B cell (primary cell): ENCODE measurements at regions not wholly inside any gene's neighbourhood (a gene's known extent, or its start where the extent isn't known, plus 50 kb on each side); places are given as distances from the start of the nearest gene placed in this dataset.

Source experiments
- ATAC-seq: fragments of 200-7000 bp; cut with Tn5 transposase; one replicate; pipeline ENCODE4 v1.10.0; 2021; ENCODE audit warnings: low read depth, mild to moderate bottlenecking, moderate number of reproducible peaks, moderate library complexity
- CTCF ChIA-PET: fragments of 350-600 bp; sonication (Branson Sonifier 250); formaldehyde crosslinking; loops from one replicate; lab custom pipeline; 2021; ENCODE audit warnings: antibody characterized with exemption, inconsistent platforms; lab: Charles Lee
- POLR2A ChIA-PET: fragments of 350-600 bp; sonication (Branson Sonifier 250); formaldehyde crosslinking; loops from one replicate; lab custom pipeline; 2021; ENCODE audit warnings: antibody characterized with exemption; lab: Charles Lee
- DNase-seq: peaks from one replicate; pipeline ENCODE4 v3.0.0; 2013
- H2AFZ ChIP-seq: 2 replicates; pipeline ENCODE4 v1.6.1; 2012; ENCODE audit warnings: mild to moderate bottlenecking, low read depth, low read length; ENCODE audit not compliant: insufficient read depth, poor library complexity, severe bottlenecking
- H3K27ac ChIP-seq, 2 donors: 1 replicate in 1 of 2; 2 replicates in 1 of 2; pipeline ENCODE4 v1.5.1; 2012 to 2013; ENCODE audit warnings: low read length in 2 of 2, mild to moderate bottlenecking in 2 of 2, moderate library complexity in 1 of 2
- H3K27me3 ChIP-seq, 4 experiments: fragments of 200-600 bp in 1 of 4; sonication (generic) in 1 of 4; replicated peaks in 1 of 4; 1 replicate in 2 of 4; 2 replicates in 2 of 4; pipeline versions ENCODE4 v1.6.1 to v1.7.0; 2013 to 2016; ENCODE audit warnings: low read length in 3 of 4, mild to moderate bottlenecking in 2 of 4, mixed read lengths in 1 of 4, moderate library complexity in 1 of 4; ENCODE audit not compliant: insufficient read depth in 4 of 4, control insufficient read depth in 3 of 4; ENCODE audit errors: control extremely low read depth in 1 of 4
- H3K36me3 ChIP-seq, 2 experiments: replicated peaks in 1 of 2; 1 replicate in 1 of 2; 2 replicates in 1 of 2; pipeline versions ENCODE4 v1.6.1 to v1.7.1; 2013; ENCODE audit warnings: low read length in 1 of 2; ENCODE audit not compliant: insufficient read depth in 2 of 2, control insufficient read depth in 1 of 2; ENCODE audit errors: control extremely low read depth in 1 of 2, extremely low read depth in 1 of 2
- H3K4me1 ChIP-seq, 2 donors: fragments of 200-600 bp in 1 of 2; sonication (generic) in 1 of 2; 1 replicate in 1 of 2; 2 replicates in 1 of 2; pipeline versions ENCODE4 v1.5.1 to v1.6.1; 2013 to 2017; ENCODE audit warnings: low read length in 2 of 2; ENCODE audit not compliant: control insufficient read depth in 2 of 2, insufficient read depth in 2 of 2
- H3K4me2 ChIP-seq: replicated peaks from 2 replicates; pipeline ENCODE3; 2012; ENCODE audit warnings: mild to moderate bottlenecking, low read depth, low read length; ENCODE audit not compliant: poor library complexity, severe bottlenecking
- H3K4me3 ChIP-seq, 5 experiments: fragments of 200-600 bp in 1 of 5; sonication (generic) in 1 of 5; 1 replicate in 3 of 5; 2 replicates in 2 of 5; pipeline versions ENCODE4 v1.5.1 to v1.7.0; 2011 to 2016; ENCODE audit warnings: low read length in 4 of 5, mild to moderate bottlenecking in 4 of 5, low read depth in 2 of 5, control low read depth in 1 of 5, moderate library complexity in 1 of 5; ENCODE audit not compliant: insufficient read depth in 1 of 5; ENCODE audit errors: control extremely low read depth in 1 of 5, extremely low read depth in 1 of 5
- H3K79me2 ChIP-seq: fragments of 200-600 bp; sonication (generic); one replicate; pipeline ENCODE4 v1.6.0; 2016; ENCODE audit warnings: low read length; ENCODE audit not compliant: control insufficient read depth, insufficient read depth
- H3K9ac ChIP-seq: fragments of 200-600 bp; sonication (generic); 2 replicates; pipeline ENCODE4 v1.6.1; 2017; ENCODE audit warnings: mild to moderate bottlenecking, low read length, moderate library complexity
- H3K9me3 ChIP-seq, 3 donors: one replicate each; pipeline versions ENCODE4 v1.6.1 to v1.7.1; 2013; ENCODE audit warnings: low read length in 2 of 3; ENCODE audit not compliant: control insufficient read depth in 2 of 3, insufficient read depth in 1 of 3; ENCODE audit errors: control extremely low read depth in 1 of 3
- H4K20me1 ChIP-seq: 2 replicates; pipeline ENCODE4 v1.6.0; 2012; ENCODE audit warnings: mild to moderate bottlenecking, low read length; ENCODE audit not compliant: insufficient read depth, control insufficient read depth, poor library complexity, severe bottlenecking
- H3K27ac Mint-ChIP-seq: one replicate; pipeline ENCODE4 v1.8.0; 2021; ENCODE audit warnings: mixed read lengths
- H3K27me3 Mint-ChIP-seq: one replicate; pipeline ENCODE4 v1.8.0; 2021; ENCODE audit warnings: mixed read lengths
- H3K4me1 Mint-ChIP-seq: one replicate; pipeline ENCODE4 v1.8.0; 2021; ENCODE audit warnings: mixed read lengths
- H3K4me3 Mint-ChIP-seq: one replicate; pipeline ENCODE4 v1.8.0; 2021; ENCODE audit warnings: mixed read lengths
- H3K9me3 Mint-ChIP-seq: one replicate; pipeline ENCODE4 v1.8.0; 2022; ENCODE audit warnings: mixed read lengths; ENCODE audit not compliant: insufficient read depth
- CTCF ChIP-seq: fragments of 200-600 bp; IDR thresholded peaks from one replicate; pipeline ENCODE4 v1.8.0; 2022; ENCODE audit warnings: antibody characterized with exemption, mild to moderate bottlenecking
- EZH2 ChIP-seq: IDR thresholded peaks from 2 replicates; pipeline ENCODE4 v1.6.1; 2012; ENCODE audit warnings: borderline replicate concordance, low read depth, mild to moderate bottlenecking, moderate library complexity, low read length; ENCODE audit not compliant: insufficient read depth, poor library complexity, severe bottlenecking
- WGBS: methylation state at CpG from one replicate; pipeline ENCODE4 v1.1.5; 2013; ENCODE audit warnings: missing lambda C conversion rate; ENCODE audit not compliant: insufficient coverage; 5-methylcytosine and 5-hydroxymethylcytosine counted together
- intact Hi-C: fragments of 100-400 bp; cut with micrococcal nuclease; formaldehyde crosslinking; loops from one replicate; pipeline ENCODE4 v1.10.0; 2022

GRCh38 chr11:116397602-116398084, 375.1 kb downstream of the BUD13 start:
- H2AFZ ChIP-seq = no peak overlapping the region
- H3K4me3 Mint-ChIP-seq = no peak overlapping the region
- POLR2A ChIA-PET = no interaction called here

GRCh38 chr11:116396331-116396730, 376.5 kb downstream of the BUD13 start:
- Histone ChIP-seq H3K4me1 (no peaks in the 10 kb centered on the region), H4K20me1 (no peaks in the 10 kb centered on the region), H3K36me3 (no peaks in the 10 kb centered on the region), H3K4me3 (no peak overlapping the region), H2AFZ (no peak overlapping the region), H3K27me3 (no peaks in the 10 kb centered on the region), H3K4me2 (no peak overlapping the region), H3K79me2 (no peaks in the 10 kb centered on the region), H3K9ac (no peak overlapping the region), H3K9me3 (no peaks in the 10 kb centered on the region), H3K27ac (no peak overlapping the region)
- TF ChIP-seq EZH2 (no peak), CTCF (no peak)
- no CpG with 5 or more reads among the region's 2 CpGs for WGBS
- DNase-seq (no peak), ATAC-seq (no peak)
- Mint-ChIP-seq H3K4me1 (no peaks in the 10 kb centered on the region), H3K4me3 (no peak overlapping the region), H3K27me3 (peaks cover 12% of the 10 kb centered on the region), H3K27ac (no peak overlapping the region), H3K9me3 (no peaks in the 10 kb centered on the region)
- intact Hi-C loops = no loop called here
- ChIA-PET POLR2A (no interaction called here), CTCF (no interaction called here)

More at GRCh38 chr11:116397602-116398084, 375.1 kb downstream of the BUD13 start:
- Histone ChIP-seq H3K9me3 (no peaks in the 10 kb centered on the region), H3K4me3 (no peak overlapping the region), H3K79me2 (no peaks in the 10 kb centered on the region), H3K27me3 (no peaks in the 10 kb centered on the region), H3K36me3 (no peaks in the 10 kb centered on the region), H4K20me1 (no peaks in the 10 kb centered on the region), H3K4me1 (no peaks in the 10 kb centered on the region), H3K9ac (no peak overlapping the region), H3K4me2 (no peak overlapping the region), H3K27ac (no peak overlapping the region)
- Mint-ChIP-seq H3K9me3 (no peaks in the 10 kb centered on the region), H3K27ac (no peak overlapping the region), H3K4me1 (no peaks in the 10 kb centered on the region), H3K27me3 (peaks cover 9% of the 10 kb centered on the region)
- intact Hi-C loops = no loop called here
- WGBS = 80% methylated on average over 1 of the region's 4 CpGs
- TF ChIP-seq EZH2 (no peak), CTCF (no peak)
- DNase-seq (no peak), ATAC-seq (no peak)
- CTCF ChIA-PET = no interaction called here
